HG02610 (cell line): ENCODE measurements at regions not wholly inside any gene's neighbourhood (a gene's known extent, or its start where the extent isn't known, plus 50 kb on each side); places are given as distances from the start of the nearest gene placed in this dataset.
"Not testable (repeated sequence)": the region's sequence is repeated elsewhere in the genome, so short reads cannot be mapped to it uniquely, and the experiment has no call there.

Experiments used
- ATAC-seq: cut with Tn5 transposase; IDR thresholded peaks from one replicate; pipeline ENCODE4 v1.9.1; 2021; ENCODE audit warnings: mild to moderate bottlenecking, moderate library complexity; ENCODE audit not compliant: unreplicated experiment

GRCh38 chr2:111439237-111439636, 318.5 kb downstream of the BCL2L11 start:
- not testable (repeated sequence) for ATAC-seq

GRCh38 chr2:111441614-111442013, 320.9 kb downstream of the BCL2L11 start:
- not testable (repeated sequence) for ATAC-seq

GRCh38 chr2:111442767-111443454, 322.2 kb downstream of the BCL2L11 start:
- not testable (repeated sequence) for ATAC-seq

- not testable (repeated sequence) for ATAC-seq
Observed at GRCh38 chr2:111444516-111444915, 323.8 kb downstream of the BCL2L11 start.

- ATAC-seq: not testable (repeated sequence)
Observed at GRCh38 chr2:111445191-111445929, 324.6 kb downstream of the BCL2L11 start.

- ATAC-seq: not testable (repeated sequence)
Observed at GRCh38 chr2:111445941-111446340, 325.2 kb downstream of the BCL2L11 start.

- ATAC-seq: not testable (repeated sequence)
Observed at GRCh38 chr2:111447482-111447881, 326.8 kb downstream of the BCL2L11 start.

GRCh38 chr2:111448796-111449195, 328.1 kb downstream of the BCL2L11 start:
- not testable (repeated sequence) for ATAC-seq

- ATAC-seq: not testable (repeated sequence)
Observed at GRCh38 chr2:111450526-111450925, 329.8 kb downstream of the BCL2L11 start.

- peak; percentile 5 for ATAC-seq
Observed at GRCh38 chr2:111451692-111452199, 331.0 kb downstream of the BCL2L11 start.

GRCh38 chr2:111452208-111452607, 331.5 kb downstream of the BCL2L11 start:
- peak; percentile 92 for ATAC-seq

- ATAC-seq: not testable (repeated sequence)
Observed at GRCh38 chr2:111453308-111453707, 332.6 kb downstream of the BCL2L11 start.

- not testable (repeated sequence) for ATAC-seq
Observed at GRCh38 chr2:111453816-111454215, 333.1 kb downstream of the BCL2L11 start.

- peak; percentile 71 for ATAC-seq
Observed at GRCh38 chr2:111454404-111454803, 333.7 kb downstream of the BCL2L11 start.

- ATAC-seq: not testable (repeated sequence)
Observed at GRCh38 chr2:111455016-111456015, 334.6 kb downstream of the BCL2L11 start.

- not testable (repeated sequence) for ATAC-seq
Observed at GRCh38 chr2:111457191-111457590, 336.5 kb downstream of the BCL2L11 start.

- not testable (repeated sequence) for ATAC-seq
Observed at GRCh38 chr2:111460901-111461300, 340.2 kb downstream of the BCL2L11 start.

GRCh38 chr2:111461831-111462230, 341.1 kb downstream of the BCL2L11 start:
- ATAC-seq: not testable (repeated sequence)

GRCh38 chr2:111462572-111462971, 341.9 kb downstream of the BCL2L11 start:
- ATAC-seq: not testable (repeated sequence)

- not testable (repeated sequence) for ATAC-seq
Observed at GRCh38 chr2:111463238-111463848, 342.6 kb downstream of the BCL2L11 start.
